Natural killer cell (primary cell): ENCODE measurements at regions not wholly inside any gene's neighbourhood (a gene's known extent, or its start where the extent isn't known, plus 50 kb on each side); places are given as distances from the start of the nearest gene placed in this dataset.

ENCODE experiments used
- ATAC-seq, 3 donors: fragments of 150-1000 bp in 2 of 3; fragments of 200-7000 bp in 1 of 3; cut with Tn5 transposase; 1 replicate in 1 of 3; 2 replicates in 2 of 3; pipeline ENCODE4 v1.10.0; 2021; ENCODE audit warnings: mild to moderate bottlenecking in 2 of 3, moderate library complexity in 2 of 3
- DNase-seq, 2 donors: peaks; one replicate each; pipeline versions ENCODE4 v3.0.0 to v3.0.0-alpha.2; 2013 to 2021; ENCODE audit warnings: mixed read lengths in 1 of 2
- H3K27ac ChIP-seq: one replicate; pipeline ENCODE4 v1.5.1; 2013; ENCODE audit warnings: mild to moderate bottlenecking, low read length
- H3K27me3 ChIP-seq: one replicate; pipeline ENCODE4 v1.6.1; 2013; ENCODE audit warnings: low read length; ENCODE audit not compliant: control insufficient read depth, insufficient read depth
- H3K36me3 ChIP-seq: one replicate; pipeline ENCODE4 v1.6.1; 2013; ENCODE audit warnings: low read length; ENCODE audit not compliant: control insufficient read depth, insufficient read depth
- H3K4me1 ChIP-seq: one replicate; pipeline ENCODE4 v1.6.1; 2013; ENCODE audit warnings: low read length; ENCODE audit not compliant: control insufficient read depth, insufficient read depth
- H3K4me3 ChIP-seq: one replicate; pipeline ENCODE4 v1.5.1; 2013; ENCODE audit warnings: low read length
- H3K9me3 ChIP-seq: one replicate; pipeline ENCODE4 v1.6.1; 2013; ENCODE audit warnings: low read length; ENCODE audit not compliant: control insufficient read depth, insufficient read depth
- H3K27ac Mint-ChIP-seq, 2 donors: one replicate each; pipeline ENCODE4 v1.8.0; 2022; ENCODE audit warnings: mild to moderate bottlenecking in 2 of 2, mixed read lengths in 2 of 2, moderate library complexity in 1 of 2
- H3K27me3 Mint-ChIP-seq, 2 donors: one replicate each; pipeline ENCODE4 v1.8.0; 2022; ENCODE audit warnings: low read depth in 2 of 2, mixed read lengths in 2 of 2
- H3K36me3 Mint-ChIP-seq: one replicate; pipeline ENCODE4 v1.8.0; 2022; ENCODE audit warnings: mixed read lengths
- H3K4me1 Mint-ChIP-seq, 2 donors: one replicate each; pipeline ENCODE4 v1.8.0; 2022; ENCODE audit warnings: mixed read lengths in 2 of 2
- H3K4me3 Mint-ChIP-seq: one replicate; pipeline ENCODE4 v1.8.0; 2022; ENCODE audit warnings: mild to moderate bottlenecking, moderate library complexity, mixed read lengths
- H3K9me3 Mint-ChIP-seq, 2 donors: one replicate each; pipeline ENCODE4 v1.8.0; 2022; ENCODE audit warnings: mixed read lengths in 2 of 2
- WGBS: methylation state at CpG from one replicate; pipeline ENCODE4 v1.1.7; 2013; ENCODE audit warnings: missing lambda C conversion rate; ENCODE audit not compliant: insufficient coverage; 5-methylcytosine and 5-hydroxymethylcytosine counted together
- intact Hi-C: fragments of 100-400 bp; cut with micrococcal nuclease; formaldehyde crosslinking; loops from one replicate; pipeline ENCODE4 v1.14.2; 2022
- TF ChIP-seq, protein P1 (sequence below): fragments of 200-600 bp; IDR thresholded peaks from one replicate; pipeline ENCODE4 v1.8.0; 2022; ENCODE audit warnings: antibody characterized with exemption

DNA sequence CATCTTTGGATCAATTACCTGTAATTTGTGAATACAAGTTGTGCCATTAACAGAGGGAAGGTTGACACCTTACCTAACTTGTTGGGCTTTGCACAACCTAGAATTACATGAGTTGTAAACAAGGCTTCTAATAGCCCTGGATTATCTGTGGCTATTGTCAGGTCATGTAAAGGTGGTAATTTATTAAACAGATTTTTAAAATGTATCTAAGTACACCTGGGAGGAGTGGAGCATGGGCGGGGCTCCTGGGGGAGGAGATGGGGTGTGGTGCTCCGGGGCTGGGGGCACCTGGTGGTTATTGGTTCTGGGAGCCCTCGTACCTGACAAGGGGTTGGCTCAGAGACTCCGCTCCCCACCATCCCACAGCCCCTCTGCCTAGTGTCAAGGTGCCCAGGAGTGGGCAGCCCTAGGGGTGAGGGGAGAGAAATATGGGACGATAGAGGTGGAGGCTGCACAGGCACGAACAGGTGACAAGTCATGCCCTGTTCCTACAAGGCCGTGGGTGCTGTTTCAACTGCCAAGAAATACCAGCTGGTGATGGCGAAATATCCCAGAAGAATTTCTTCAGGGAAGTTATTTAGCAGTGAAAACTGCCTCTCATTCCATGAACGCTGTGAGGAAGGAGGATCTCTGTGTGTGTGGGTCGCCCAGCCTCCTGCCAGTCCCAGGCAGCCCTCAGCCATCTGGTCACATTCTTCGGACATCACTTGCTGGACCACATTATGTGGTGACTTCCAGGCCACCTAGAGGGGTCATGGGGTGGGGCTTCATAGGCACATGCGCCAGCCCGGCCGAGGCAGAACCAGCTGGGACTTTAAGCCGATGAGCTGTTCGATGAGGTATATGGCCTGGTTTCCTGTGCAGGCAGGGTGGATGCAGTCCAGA is 55.5 kb upstream of the IRX3 start:
- H3K27me3 Mint-ChIP-seq: peaks cover 13 to 18% of the 10 kb centered on the region in 2 donors
- Histone ChIP-seq H3K4me1 (no peaks in the 10 kb centered on the region), H3K36me3 (no peaks in the 10 kb centered on the region), H3K4me3 (no peak overlapping the region), H3K9me3 (no peaks in the 10 kb centered on the region), H3K27me3 (no peaks in the 10 kb centered on the region), H3K27ac (no peak overlapping the region)
- H3K4me3 Mint-ChIP-seq: no peak overlapping the region
- H3K36me3 Mint-ChIP-seq: no peaks in the 10 kb centered on the region
- intact Hi-C loops: no loop called here
- no peaks in the 10 kb centered on the region for H3K4me1 Mint-ChIP-seq
- TF ChIP-seq, protein P1, sequence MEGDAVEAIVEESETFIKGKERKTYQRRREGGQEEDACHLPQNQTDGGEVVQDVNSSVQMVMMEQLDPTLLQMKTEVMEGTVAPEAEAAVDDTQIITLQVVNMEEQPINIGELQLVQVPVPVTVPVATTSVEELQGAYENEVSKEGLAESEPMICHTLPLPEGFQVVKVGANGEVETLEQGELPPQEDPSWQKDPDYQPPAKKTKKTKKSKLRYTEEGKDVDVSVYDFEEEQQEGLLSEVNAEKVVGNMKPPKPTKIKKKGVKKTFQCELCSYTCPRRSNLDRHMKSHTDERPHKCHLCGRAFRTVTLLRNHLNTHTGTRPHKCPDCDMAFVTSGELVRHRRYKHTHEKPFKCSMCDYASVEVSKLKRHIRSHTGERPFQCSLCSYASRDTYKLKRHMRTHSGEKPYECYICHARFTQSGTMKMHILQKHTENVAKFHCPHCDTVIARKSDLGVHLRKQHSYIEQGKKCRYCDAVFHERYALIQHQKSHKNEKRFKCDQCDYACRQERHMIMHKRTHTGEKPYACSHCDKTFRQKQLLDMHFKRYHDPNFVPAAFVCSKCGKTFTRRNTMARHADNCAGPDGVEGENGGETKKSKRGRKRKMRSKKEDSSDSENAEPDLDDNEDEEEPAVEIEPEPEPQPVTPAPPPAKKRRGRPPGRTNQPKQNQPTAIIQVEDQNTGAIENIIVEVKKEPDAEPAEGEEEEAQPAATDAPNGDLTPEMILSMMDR: no peak
- ATAC-seq: no peak
- WGBS: 87% methylated on average over 13 of the region's 16 CpGs
- H3K9me3 Mint-ChIP-seq: no peaks in the 10 kb centered on the region
- no peak overlapping the region for H3K27ac Mint-ChIP-seq
- DNase-seq: no peak

DNA sequence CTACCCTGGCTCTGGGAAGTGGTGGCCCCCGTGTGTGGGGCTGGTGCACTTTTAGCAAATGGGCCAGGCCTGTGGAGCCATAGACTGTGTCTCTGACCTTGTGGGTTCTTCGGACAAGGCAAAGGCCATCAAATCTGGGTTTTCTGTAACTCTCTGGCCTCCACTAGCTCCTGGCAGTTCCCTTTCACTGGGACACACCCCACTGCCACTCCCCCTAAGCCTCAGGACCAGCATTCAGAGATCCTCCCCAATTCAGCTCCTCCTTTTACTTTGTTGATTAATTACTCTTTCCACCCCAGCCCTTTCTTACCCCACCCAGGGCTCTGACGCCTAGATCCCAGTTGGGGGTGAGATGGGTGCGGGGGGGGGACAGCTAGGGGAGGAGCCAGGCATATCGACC is 53.9 kb upstream of the IRX3 start:
- H3K9me3 Mint-ChIP-seq: no peaks in the 10 kb centered on the region
- TF ChIP-seq, protein P1: no peak
- Histone ChIP-seq H3K36me3 (no peaks in the 10 kb centered on the region), H3K4me1 (no peaks in the 10 kb centered on the region), H3K4me3 (no peak overlapping the region), H3K27me3 (no peaks in the 10 kb centered on the region), H3K27ac (no peak overlapping the region), H3K9me3 (no peaks in the 10 kb centered on the region)
- H3K27ac Mint-ChIP-seq: no peak overlapping the region
- H3K4me3 Mint-ChIP-seq: no peak overlapping the region
- no peaks in the 10 kb centered on the region for H3K4me1 Mint-ChIP-seq
- intact Hi-C loops: no loop called here
- peaks cover 11 to 24% of the 10 kb centered on the region in 2 donors for H3K27me3 Mint-ChIP-seq
- DNase-seq (no peak), ATAC-seq (no peak)
- 65% methylated on average over 4 of the region's 5 CpGs for WGBS
- no peaks in the 10 kb centered on the region for H3K36me3 Mint-ChIP-seq

- no peak overlapping the region for H3K4me3 ChIP-seq
- H3K4me1 Mint-ChIP-seq: no peaks in the 10 kb centered on the region
- WGBS: 27% methylated on average over 3 of the region's 4 CpGs
- TF ChIP-seq, protein P1: no peak
- no peak for ATAC-seq
- DNase-seq: no peak
- H3K27me3 Mint-ChIP-seq: peaks cover 7 to 29% of the 10 kb centered on the region in 2 donors
- peaks cover 2% of the 10 kb centered on the region for H3K27me3 ChIP-seq
- H3K4me1 ChIP-seq: no peaks in the 10 kb centered on the region
- H3K36me3 Mint-ChIP-seq: no peaks in the 10 kb centered on the region
- intact Hi-C loops: no loop called here
- no peak overlapping the region for H3K4me3 Mint-ChIP-seq
- H3K9me3 Mint-ChIP-seq: no peaks in the 10 kb centered on the region
- H3K27ac ChIP-seq: no peak overlapping the region
- H3K27ac Mint-ChIP-seq: no peak overlapping the region
- no peaks in the 10 kb centered on the region for H3K9me3 ChIP-seq
- H3K36me3 ChIP-seq: no peaks in the 10 kb centered on the region
These were observed 50.1 kb upstream of the IRX3 start for GRCh38 chr16:54336631-54337204.
